CD4-positive, alpha-beta T cell treated with Interleukin-6 at 100 ng/mL for 8 hours (primary cell): ENCODE measurements at regions not wholly inside any gene's neighbourhood (a gene's known extent, or its start where the extent isn't known, plus 50 kb on each side); places are given as distances from the start of the nearest gene placed in this dataset.
"Not testable (repeated sequence)": the region's sequence is repeated elsewhere in the genome, so short reads cannot be mapped to it uniquely, and the experiment has no call there.

Source experiments
- DNase-seq: peaks from one replicate; pipeline ENCODE4 v3.0.0-alpha.2; 2020; ENCODE audit warnings: mixed read lengths, low spot score

DNA sequence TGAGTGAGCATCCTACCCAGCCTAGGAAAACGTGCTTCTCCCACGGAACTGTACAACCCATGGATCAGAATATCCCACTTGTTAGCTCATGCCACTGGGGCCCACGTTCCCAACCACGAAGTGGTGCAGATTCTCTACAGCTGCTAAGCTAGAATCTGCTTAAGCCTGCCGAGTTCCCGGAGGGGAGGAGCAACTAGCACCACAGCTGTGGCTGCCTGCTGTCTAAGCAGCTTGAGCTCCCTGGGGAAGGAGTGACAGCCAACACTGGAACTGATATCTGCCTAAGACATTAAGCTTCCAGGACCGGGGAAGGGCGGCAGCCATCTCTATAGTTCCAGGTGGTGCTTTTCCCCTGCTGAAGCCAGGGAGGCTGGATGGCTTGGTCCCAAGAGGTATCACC is 334.7 kb upstream of the CHRM2 start:
- DNase-seq = no peak

- no peak for DNase-seq
Observed at GRCh38 chr7:136530831-136531230, 337.6 kb upstream of the CHRM2 start.

GRCh38 chr7:136528329-136528728 is 340.1 kb upstream of the CHRM2 start:
- DNase-seq = no peak

GRCh38 chr7:136527554-136527953 is 340.9 kb upstream of the CHRM2 start:
- no peak for DNase-seq

DNA sequence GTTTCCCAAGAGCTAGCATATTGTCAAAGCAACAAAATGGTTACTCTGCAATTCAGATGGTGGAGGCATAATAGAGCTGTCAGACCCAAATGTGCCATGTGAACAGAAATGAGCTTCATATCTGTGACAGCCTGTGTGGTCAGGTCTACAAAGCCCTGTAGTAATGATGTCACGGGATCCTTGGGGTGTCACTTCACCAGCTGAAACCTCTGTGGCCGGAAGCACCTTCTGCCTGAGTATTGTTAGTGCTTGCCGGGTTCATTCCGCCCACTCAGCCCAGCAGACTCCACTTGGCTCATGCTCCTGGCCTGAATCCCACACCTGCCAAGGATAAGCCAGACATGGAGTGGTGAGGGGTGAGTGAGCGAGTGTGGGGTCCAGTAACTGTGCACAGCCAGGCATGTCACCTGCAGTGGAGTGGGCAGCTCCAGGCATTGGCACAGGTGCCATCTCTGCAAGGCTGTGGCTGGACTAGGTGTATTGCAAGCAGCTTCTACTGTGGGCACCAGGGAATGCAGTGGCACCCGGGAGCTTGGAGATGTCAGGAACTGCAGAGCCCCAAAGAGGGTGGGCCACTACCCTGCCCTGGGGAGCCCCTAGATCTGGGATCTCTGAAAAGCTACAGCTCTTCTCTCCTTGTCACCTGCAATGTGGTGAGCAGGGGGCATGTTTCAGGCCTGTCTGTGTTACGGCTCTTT is 341.9 kb upstream of the CHRM2 start:
- no peak for DNase-seq

- no peak for DNase-seq
Observed at GRCh38 chr7:136523571-136523970, 344.9 kb upstream of the CHRM2 start.

DNA sequence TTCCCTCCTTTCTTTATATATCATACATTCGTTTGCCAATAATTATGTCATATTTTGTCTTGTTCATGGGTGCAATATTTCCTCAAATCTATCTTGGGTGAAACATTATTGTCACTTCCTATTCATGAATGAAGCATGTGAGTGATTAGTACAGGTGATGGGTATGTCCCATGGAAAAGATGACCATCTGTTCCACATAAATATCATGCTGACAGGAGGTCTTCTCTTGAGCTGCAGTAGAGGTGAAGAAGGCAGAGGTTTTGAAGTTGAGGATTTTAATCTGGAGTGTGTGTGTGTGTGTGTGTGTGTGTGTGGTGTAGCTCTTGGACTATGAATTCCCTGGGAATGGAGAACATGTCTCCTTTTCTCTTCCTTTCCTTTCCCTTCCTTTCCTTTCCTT is 350.5 kb upstream of the CHRM2 start:
- no peak for DNase-seq

DNA sequence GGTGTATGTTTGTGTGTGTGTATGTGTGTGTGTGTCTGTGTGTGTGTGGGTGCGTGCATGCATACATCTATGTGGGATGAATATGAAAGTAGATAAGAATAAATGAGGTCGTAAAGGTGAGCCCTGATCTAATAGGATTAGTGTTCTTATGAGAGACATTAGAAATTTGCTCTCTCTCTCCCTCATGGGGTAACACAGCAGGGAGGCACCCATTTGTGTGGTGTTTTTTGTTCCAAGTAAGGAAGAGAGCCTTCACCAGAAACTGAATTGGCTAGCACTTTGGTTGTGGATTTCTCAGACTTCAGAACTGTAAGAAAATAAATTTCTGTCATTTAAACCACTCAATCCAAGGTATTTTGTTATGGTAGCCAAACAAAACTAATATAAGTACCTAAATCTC is 353.7 kb upstream of the CHRM2 start:
- DNase-seq = no peak

GRCh38 chr7:136513744-136514143 is 354.7 kb upstream of the CHRM2 start:
- no peak for DNase-seq

- DNase-seq = no peak
Observed at GRCh38 chr7:136509466-136509865, 359.0 kb upstream of the CHRM2 start.

- no peak for DNase-seq
Observed at GRCh38 chr7:136502162-136502561, 366.3 kb upstream of the CHRM2 start.

- no peak for DNase-seq
Observed at GRCh38 chr7:136501151-136501550, 367.3 kb upstream of the CHRM2 start.

DNA sequence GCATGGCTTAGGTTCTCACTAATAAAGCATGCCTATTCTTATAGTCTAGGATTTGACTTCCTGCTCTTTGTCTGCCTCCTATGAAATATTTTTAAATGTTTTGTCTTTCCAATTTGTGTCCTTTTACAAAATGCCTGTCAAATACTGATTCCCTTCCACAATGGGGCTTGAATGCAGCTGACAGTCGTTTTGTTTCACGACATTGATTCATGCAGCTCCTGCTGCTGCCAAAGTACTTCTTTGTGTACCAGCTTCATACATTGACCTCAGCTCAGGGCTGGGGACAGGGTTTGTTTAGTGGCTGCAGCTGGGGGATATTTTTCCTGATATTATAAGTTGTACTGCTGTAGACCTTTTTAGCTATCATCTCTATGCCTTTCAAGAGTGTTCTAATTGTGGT is 371.9 kb upstream of the CHRM2 start:
- DNase-seq = no peak

DNA sequence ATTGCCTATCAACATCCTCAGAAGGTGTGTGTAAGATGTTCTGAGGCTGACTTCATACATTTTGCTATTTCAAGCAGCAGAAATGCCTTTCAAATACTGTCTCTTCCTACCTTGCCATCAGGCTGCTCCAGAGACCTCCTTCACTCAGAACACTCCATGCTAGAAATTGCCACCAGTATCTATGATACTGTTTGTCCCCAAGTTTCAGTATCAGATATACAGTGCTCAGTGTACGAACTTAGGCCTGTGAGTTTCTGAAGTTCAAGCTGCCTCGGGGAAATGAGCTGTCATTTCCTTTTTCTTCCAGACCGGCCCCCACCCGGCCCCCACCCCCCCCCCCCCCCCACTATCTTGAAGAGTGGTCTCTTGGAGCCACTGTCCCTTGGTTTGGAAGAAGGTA is 373.4 kb upstream of the CHRM2 start:
- DNase-seq = no peak

GRCh38 chr7:136492366-136492765 is 376.1 kb upstream of the CHRM2 start:
- no peak for DNase-seq

DNA sequence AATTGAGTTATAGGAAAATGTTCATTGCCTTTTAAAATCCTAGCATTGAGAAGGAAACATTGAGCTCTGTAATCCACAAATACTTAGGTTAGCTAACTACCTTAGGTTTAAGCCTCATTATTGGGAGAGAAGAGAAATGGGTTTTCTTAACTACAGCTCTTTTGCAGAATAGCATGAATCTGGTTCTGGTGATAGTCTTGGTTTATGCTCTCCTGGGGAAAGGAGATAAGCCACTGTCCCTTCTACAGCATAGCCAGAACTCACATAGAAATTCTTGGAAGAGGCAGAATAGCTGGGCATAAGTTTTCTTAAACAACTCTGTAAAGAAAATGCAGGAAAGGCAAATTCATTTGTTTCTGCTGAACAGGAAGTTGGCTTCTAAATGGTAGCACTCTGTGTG is 378.6 kb upstream of the CHRM2 start:
- DNase-seq = no peak

- no peak for DNase-seq
Observed at GRCh38 chr7:136480901-136481300, 387.6 kb upstream of the CHRM2 start.

GRCh38 chr7:136479922-136480321 is 388.5 kb upstream of the CHRM2 start:
- no peak for DNase-seq

DNA sequence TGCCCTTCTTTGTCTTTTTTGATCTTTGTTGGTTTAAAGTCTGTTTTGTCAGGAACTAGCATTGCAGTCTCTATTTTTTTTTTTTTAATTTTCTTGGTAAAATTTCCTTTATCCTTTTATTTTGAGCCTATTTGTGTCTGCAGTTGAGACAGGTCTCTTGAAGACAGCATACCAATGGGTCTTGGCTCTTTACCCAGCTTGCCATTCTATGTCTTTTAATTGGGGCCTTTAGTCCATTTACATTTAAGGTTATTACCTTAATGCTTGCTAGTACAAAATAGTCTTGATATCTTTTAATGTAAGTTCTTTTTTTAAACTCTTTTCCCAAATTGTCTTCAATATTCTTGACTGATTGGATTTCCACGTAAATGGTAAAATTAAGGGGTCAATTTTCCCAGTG is 398.3 kb upstream of the CHRM2 start:
- DNase-seq = no peak

- no peak for DNase-seq
Observed at GRCh38 chr7:136452949-136453348, 415.5 kb upstream of the CHRM2 start.

GRCh38 chr7:136446751-136447150 is 421.7 kb upstream of the CHRM2 start:
- DNase-seq = no peak

DNA sequence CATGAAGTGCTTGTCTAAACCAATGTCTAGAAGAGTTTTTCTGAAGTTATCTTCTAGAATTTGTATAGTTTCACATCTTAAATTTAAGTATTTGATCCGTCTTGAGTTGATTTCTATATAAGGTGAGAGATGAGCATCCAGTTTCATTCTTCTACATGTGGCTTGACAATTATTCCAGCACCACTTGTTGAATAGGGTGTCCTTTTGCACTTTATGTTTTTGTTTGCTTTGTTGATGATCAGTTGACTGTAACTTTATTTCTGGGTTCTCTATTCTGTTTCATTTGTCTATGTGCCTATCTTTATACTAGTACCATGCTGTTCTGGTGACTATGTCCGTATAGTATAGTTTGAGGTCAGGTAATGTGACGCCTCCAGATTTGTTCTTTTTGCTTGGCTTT is 426.6 kb upstream of the CHRM2 start:
- DNase-seq = no peak

DNA sequence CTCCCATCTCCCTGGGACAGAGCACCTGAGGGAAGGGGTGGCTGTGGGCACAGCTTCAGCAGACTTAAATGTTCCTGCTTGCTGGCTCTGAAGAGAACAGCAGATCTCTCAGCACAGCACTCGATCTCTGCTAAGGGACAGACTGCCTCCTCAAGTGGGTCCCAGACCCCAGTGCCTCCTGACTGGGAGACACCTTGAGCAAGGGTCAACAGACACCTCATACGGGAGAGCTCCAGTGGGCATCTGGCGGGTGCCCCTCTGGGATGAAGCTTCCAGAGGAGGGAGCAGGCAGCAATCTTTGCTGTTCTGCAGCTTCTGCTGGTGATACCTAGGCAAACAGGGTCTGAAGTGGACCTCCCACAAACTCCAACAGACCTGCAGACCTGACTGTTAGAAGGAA is 436.7 kb upstream of the CHRM2 start:
- not testable (repeated sequence) for DNase-seq

DNA sequence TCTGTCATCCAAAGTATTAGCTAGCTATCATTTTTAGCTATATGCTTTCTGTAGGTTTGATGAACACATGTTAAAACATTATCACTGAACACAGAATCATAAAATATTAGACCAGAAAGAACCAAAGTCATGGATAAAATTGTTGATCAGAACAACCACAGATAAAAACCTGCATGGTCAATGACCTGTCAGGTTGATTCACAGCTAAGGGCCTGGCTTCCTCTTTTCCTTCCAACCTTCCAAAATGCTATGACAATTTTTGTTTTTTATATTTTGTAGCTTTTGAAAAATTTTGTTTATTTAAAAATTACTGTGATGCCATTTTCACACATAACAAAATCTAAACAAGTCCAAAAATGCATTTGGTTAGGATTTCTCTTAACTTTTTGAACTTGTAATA is 444.4 kb upstream of the CHRM2 start:
- DNase-seq = no peak

DNA sequence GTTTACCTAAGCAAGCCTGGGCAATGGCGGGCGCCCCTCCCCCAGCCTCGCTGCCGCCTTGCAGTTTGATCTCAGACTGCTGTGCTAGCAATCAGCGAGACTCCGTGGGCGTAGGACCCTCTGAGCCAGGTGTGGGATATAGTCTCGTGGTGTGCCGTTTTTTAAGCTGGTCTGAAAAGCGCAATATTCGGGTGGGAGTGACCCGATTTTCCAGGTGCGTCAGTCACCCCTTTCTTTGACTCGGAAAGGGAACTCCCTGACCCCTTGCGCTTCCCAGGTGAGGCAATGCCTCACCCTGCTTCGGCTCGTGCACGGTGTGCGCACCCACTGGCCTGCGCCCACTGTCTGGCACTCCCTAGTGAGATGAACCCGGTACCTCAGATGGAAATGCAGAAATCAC is 442.6 kb upstream of the MTPN start:
- DNase-seq = not testable (repeated sequence)
